ENCODE measurements at regions not wholly inside any gene's neighbourhood (a gene's known extent, or its start where the extent isn't known, plus 50 kb on each side); places are given as distances from the start of the nearest gene placed in this dataset.
"Not testable (repeated sequence)": the region's sequence is repeated elsewhere in the genome, so short reads cannot be mapped to it uniquely, and the experiment has no call there.

GRCh38 chr2:150796236-150796635 lies 308.8 kb upstream of the RND3 start:
- not testable (repeated sequence) for TF ChIP-seq CTCF (IDR thresholded peaks at IDR 0.05); POLR2AphosphoS5 (IDR thresholded peaks at IDR 0.05; ENCODE audit: low read depth, low read length)
